GM19467 (cell line): ENCODE measurements at regions not wholly inside any gene's neighbourhood (a gene's known extent, or its start where the extent isn't known, plus 50 kb on each side); places are given as distances from the start of the nearest gene placed in this dataset.

Experiments
- ATAC-seq: cut with Tn5 transposase; IDR thresholded peaks from one replicate; pipeline ENCODE4 v1.9.1; 2021; ENCODE audit warnings: mild to moderate bottlenecking, moderate library complexity; ENCODE audit not compliant: unreplicated experiment

DNA sequence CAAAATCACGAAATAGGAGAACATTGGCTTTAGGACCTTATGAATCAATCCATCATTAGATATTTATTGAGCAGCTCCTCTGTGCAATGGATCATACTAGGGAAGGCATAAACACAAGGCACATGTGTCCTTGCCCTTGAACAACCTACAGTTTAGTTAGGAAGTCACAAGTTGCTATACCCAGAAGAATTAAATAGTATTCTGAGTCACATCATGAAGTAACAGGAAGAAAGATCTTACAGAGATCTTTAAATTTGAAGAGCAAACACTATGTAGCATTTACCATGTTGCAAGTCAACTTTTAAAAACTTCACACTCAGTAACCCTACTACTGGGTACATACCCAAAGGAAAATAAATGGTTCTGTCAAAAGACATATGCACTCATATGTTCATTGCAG is 355.2 kb upstream of the SLC14A2 start:
- no peak for ATAC-seq

- ATAC-seq = no peak
Measured at GRCh38 chr18:45266023-45266422, 349.3 kb upstream of the SLC14A2 start.

DNA sequence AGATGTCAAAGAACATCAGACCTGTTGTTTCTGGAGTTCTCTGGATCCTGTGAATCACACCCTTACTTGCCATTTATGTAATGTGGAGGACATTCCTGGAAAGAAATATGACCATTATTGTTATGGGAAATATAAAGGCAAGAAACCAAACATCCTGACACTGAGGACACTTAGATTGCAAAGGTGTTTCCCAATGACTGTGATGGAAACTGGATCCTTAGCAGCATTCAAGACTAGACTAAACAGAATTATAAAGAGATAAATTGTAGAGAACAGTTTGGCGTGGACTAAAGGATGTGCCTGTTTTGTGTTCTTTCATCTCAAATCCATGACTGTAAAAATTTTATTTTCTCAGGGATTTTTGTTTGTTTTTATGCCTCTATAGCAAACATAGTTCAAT is 347.7 kb upstream of the SLC14A2 start:
- no peak for ATAC-seq

- ATAC-seq = no peak
Measured at GRCh38 chr18:45268583-45268982, 346.7 kb upstream of the SLC14A2 start.

DNA sequence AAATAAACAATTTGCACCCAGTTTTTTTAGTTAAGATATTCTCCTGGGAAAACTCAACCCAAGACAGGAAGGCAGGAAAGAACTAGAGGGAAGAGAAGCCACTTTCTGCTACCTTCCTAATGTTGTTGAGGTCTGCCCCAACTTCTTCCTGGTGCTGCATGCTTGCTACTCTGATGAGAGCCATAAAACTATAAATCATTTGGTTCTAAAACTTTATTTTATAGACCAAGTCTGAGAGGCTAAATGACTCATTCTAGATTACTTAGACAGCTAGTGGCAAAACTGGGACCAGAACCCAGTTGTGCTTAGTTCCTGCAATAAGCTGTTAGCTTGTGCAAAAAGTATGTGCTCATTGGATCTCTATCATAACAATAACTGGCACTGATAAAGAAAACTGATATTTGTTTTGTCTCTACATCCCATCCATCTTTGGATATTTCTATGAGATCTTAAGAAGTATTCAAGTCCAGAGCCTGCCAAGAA is 344.9 kb upstream of the SLC14A2 start:
- no peak for ATAC-seq

DNA sequence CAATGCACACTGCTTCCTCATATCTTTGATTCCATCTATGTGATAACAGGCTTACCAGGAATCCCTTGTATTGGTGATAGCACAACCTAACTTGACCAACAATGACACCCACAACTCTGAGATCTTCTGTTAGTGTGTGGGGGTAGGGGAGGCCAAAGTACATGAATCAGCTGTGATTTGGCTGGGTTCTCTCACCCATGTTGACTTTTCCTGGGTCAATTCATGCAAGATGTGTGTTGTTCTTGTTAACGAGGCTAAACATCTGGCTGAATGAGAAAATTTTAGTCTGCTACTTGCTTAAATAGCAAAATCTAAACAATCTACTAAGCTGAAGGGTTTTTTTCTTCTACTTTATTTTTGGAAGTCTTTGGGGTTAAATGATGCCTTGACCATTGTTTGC is 341.2 kb upstream of the SLC14A2 start:
- ATAC-seq = no peak

DNA sequence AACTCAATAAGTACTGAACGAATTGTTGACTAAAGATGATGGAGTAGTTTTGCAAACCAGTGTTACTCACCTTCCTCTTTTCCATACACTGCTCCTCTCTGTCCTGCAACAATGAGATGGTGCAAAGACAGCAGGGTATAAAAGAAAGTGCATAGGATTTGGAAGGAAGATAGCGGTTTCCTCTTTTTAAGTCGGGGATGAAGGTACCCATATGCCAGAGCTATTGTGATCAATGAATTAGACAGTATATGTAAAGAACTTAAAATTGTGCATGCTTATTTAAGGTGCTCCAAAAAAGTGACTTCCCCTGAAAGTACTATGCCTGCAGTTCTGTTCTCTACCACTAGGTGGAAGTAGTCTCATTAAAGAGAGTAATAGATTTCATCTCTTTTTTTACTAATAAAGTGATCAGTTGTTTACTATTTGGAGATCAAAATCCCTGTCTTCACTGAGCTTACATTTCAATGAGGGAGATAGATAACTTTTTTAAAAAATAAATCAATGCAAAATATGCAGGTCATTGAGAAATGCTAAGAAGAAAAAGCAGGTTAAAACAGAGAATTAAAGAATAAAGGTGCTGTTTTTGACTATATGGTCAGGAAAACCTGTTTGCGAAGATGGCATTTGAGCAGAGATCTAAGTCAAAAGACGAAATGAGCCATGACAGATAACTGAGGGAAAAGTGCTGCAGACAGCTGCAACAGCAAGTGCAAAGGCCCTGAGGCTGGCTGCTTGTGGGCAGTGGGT is 339.7 kb upstream of the SLC14A2 start:
- no peak for ATAC-seq

GRCh38 chr18:45276878-45277277 is 338.4 kb upstream of the SLC14A2 start:
- no peak for ATAC-seq

DNA sequence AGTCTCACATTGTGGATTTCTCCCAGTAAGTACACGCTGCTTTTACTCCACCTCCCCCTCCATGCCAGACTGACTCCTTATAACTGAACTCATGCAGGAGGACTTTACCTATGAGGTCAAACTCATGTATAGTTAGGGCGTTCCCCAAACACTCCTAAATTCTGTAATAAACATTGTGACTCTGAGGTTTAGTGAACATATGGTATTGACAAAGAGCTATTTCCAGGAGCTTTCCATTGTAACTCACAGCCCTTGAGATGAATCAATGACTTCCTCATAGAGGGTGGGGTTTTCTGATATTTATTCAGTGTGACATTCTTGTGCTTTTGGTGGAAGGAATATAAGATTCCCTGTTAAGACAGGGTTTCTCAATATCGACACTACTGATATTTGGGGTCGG is 337.4 kb upstream of the SLC14A2 start:
- no peak for ATAC-seq

GRCh38 chr18:45280481-45281276 is 334.6 kb upstream of the SLC14A2 start:
- ATAC-seq = no peak

- no peak for ATAC-seq
Measured at GRCh38 chr18:45282101-45282812, 333.0 kb upstream of the SLC14A2 start.

- no peak for ATAC-seq
Measured at GRCh38 chr18:45284174-45284573, 331.1 kb upstream of the SLC14A2 start.

DNA sequence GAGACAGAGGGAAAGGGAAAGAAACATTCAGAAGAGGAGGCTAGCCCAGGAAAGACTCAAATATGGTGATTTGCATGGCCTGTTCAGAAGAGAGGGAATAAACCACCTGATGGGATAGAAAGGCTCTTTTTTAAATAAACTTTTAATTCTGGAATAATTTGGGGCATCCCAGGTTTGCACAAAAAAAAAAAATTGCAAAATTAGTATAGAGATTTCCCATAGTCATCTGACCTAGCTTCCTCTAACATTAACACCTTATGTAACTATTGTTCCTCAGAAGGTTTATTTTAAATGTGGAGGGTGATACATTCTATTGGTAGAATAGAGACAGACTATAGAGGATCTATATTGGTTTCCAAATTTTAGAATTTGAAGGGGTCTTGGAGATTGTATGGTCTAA is 330.4 kb upstream of the SLC14A2 start:
- no peak for ATAC-seq

GRCh38 chr18:45285251-45285650 is 330.0 kb upstream of the SLC14A2 start:
- no peak for ATAC-seq

DNA sequence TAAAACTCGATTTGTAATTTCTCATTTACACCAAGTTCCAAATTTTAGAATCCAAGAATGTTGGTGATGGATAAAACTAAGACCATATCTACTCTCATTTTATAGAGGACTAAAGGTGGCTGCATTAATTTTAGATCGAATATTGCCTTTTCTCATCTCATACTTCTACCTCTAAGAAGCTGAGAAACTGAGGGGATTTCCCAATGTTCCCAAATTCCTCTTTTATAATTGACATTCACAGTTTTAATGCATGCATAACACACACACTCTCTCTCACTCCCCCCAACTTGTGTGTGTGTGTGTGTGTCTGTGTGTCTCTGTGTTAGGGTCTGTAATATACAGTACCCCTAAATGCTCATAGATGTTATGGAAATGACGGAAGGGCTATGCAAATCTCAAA is 328.8 kb upstream of the SLC14A2 start:
- no peak for ATAC-seq

GRCh38 chr18:45287531-45287930 is 327.7 kb upstream of the SLC14A2 start:
- no peak for ATAC-seq

DNA sequence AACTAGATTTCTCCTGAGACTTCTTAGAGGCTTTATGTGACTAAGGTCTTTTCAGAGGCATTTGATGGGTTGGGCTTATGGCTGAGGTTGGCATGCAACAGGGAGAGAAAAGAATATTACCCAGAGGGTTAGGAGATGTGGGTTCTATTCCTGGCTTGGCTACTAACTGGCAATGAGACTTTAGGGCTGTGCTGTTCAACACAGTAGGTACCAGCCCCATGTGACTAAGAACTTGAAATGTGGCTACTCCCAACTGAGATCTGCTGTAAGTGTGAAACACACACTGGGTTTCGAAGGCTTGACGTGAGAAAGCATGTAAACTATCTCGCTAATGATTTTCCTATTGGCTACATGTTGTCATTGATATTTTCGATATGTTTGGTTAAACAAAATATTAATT is 324.9 kb upstream of the SLC14A2 start:
- ATAC-seq = no peak

DNA sequence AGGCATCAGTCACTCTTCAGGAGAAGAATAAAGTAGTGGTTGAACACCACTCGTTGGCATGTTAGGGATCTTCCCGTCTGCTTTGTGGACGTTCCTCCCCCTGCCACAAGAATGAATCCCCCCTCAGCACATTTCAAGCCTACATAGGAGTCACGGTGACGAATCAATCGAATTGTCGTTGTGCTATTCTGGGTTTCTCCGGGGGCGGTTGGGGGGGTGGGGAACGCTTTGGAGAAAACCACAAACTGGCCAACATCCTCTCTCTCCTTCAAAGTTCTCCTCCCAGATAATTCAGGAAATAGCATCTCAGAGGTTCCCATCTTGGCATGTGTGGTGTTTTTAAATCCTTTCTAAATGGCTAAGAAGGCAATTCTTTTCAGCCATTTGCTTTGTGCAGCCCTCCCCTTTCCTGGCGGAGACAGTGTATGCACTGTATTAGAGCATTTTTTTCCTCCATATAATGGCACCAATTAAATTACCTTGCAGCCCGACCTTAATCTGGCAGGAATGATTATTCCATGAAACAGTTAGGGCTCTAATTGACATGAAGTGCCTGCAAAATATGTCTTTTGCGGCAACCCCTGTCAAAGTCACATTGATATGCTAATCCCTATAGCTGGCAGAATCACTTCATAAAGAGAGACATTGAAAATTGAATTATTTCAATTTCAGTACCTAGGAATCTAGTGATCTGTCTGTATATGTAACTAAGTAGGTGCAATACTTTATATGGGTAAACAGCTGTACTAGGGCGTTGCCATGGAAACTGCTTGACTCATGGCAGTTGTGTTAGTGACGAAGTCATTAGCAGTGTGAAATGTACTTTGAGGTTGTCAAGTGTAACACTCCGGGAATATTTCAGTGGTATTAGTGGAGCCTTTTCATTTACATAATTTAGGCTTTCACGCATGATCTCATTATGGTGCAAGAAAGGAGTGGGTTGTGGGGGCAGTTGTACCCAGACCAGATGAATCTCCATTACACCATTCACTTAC is 323.4 kb upstream of the SLC14A2 start:
- no peak for ATAC-seq

DNA sequence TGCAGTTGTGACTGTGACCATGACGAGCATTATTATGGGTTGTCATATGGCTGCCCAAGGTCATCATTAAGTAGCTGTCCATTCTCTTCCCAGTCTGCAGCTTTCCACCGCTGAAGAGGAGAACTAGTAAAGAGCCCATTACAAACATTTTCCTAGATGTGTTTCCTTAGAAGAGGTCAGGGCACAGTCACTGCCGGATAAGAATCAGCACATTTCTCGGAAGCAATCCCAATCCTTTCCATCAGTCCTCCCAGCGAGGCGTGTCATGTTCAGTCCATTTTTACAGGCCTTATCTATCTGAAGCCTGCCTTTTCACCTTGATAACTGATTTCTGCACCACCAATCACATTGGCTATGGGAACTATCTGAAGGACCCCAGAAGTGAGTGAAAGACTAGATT is 319.9 kb upstream of the SLC14A2 start:
- no peak for ATAC-seq

DNA sequence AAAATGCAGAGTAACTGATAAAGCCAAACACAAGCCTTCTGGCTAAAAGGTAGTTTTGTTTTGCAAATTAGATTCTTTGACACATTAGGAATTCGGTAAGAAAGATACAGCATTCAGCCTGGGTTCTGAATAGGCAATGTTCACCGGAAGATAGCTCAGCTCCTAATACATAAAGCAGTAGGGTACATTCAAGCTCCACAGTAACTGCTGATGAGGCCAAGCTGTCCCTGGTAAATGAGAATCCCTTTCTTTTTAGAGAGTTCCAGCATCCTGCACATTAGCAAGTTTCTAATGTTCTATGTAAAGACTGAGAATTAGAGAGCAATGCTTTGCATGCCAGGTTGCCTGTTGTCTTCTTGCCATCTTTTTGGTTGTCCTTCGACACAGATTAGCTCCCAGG is 316.3 kb upstream of the SLC14A2 start:
- no peak for ATAC-seq
